22Rv1 (cell line): ENCODE measurements at regions not wholly inside any gene's neighbourhood (a gene's known extent, or its start where the extent isn't known, plus 50 kb on each side); places are given as distances from the start of the nearest gene placed in this dataset.
"Not testable (repeated sequence)": the region's sequence is repeated elsewhere in the genome, so short reads cannot be mapped to it uniquely, and the experiment has no call there.

Experiments
- ZFX ChIP-seq: fragments of 450-650 bp; IDR thresholded peaks from 2 replicates; pipeline ENCODE4 v1.6.1; 2017; ENCODE audit warnings: antibody characterized with exemption, borderline replicate concordance
- TF ChIP-seq, protein P1 (sequence below): fragments of 450-650 bp; IDR thresholded peaks from 2 replicates; pipeline ENCODE4 v1.5.1; 2017; ENCODE audit warnings: mild to moderate bottlenecking

- TF ChIP-seq, protein P1, sequence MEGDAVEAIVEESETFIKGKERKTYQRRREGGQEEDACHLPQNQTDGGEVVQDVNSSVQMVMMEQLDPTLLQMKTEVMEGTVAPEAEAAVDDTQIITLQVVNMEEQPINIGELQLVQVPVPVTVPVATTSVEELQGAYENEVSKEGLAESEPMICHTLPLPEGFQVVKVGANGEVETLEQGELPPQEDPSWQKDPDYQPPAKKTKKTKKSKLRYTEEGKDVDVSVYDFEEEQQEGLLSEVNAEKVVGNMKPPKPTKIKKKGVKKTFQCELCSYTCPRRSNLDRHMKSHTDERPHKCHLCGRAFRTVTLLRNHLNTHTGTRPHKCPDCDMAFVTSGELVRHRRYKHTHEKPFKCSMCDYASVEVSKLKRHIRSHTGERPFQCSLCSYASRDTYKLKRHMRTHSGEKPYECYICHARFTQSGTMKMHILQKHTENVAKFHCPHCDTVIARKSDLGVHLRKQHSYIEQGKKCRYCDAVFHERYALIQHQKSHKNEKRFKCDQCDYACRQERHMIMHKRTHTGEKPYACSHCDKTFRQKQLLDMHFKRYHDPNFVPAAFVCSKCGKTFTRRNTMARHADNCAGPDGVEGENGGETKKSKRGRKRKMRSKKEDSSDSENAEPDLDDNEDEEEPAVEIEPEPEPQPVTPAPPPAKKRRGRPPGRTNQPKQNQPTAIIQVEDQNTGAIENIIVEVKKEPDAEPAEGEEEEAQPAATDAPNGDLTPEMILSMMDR = not testable (repeated sequence)
- not testable (repeated sequence) for TF ChIP-seq ZFX
These were observed 760.8 kb upstream of the DEFB115 start for GRCh38 chr20:30496656-30497055.
